Glutamatergic neuron (in vitro differentiated cells): ENCODE measurements at regions not wholly inside any gene's neighbourhood (a gene's known extent, or its start where the extent isn't known, plus 50 kb on each side); places are given as distances from the start of the nearest gene placed in this dataset.
A peak's percentile ranks its signal among the peaks of the same experiment; 100 is the strongest.

Source experiments
- DNase-seq: peaks from one replicate; pipeline ENCODE4 v3.0.0; 2022
- H3K27ac Mint-ChIP-seq: one replicate; pipeline ENCODE4 v1.8.0; 2020; ENCODE audit warnings: mild to moderate bottlenecking, mixed read lengths, inconsistent platforms; ENCODE audit not compliant: unreplicated experiment
- H3K27me3 Mint-ChIP-seq: one replicate; pipeline ENCODE4 v1.8.0; 2020; ENCODE audit warnings: mild to moderate bottlenecking, moderate library complexity, mixed read lengths, inconsistent platforms; ENCODE audit not compliant: unreplicated experiment
- H3K36me3 Mint-ChIP-seq: one replicate; pipeline ENCODE4 v1.8.0; 2020; ENCODE audit warnings: mild to moderate bottlenecking, mixed read lengths, inconsistent platforms; ENCODE audit not compliant: unreplicated experiment
- H3K4me1 Mint-ChIP-seq: one replicate; pipeline ENCODE4 v1.8.0; 2020; ENCODE audit warnings: mild to moderate bottlenecking, low read depth, mixed read lengths, inconsistent platforms; ENCODE audit not compliant: unreplicated experiment
- H3K4me3 Mint-ChIP-seq: one replicate; pipeline ENCODE4 v1.8.0; 2020; ENCODE audit warnings: mild to moderate bottlenecking, mixed read lengths, inconsistent platforms; ENCODE audit not compliant: unreplicated experiment
- H3K9me3 Mint-ChIP-seq: one replicate; pipeline ENCODE4 v1.8.0; 2020; ENCODE audit warnings: mild to moderate bottlenecking, moderate library complexity, mixed read lengths, inconsistent platforms; ENCODE audit not compliant: unreplicated experiment
- CTCF ChIP-seq: fragments of 200-600 bp; sonication (generic); IDR thresholded peaks from one replicate; pipeline ENCODE4 v1.5.0; 2021; ENCODE audit not compliant: partially characterized antibody, unreplicated experiment

GRCh38 chr7:115683093-115683492, 347.5 kb downstream of the TFEC start:
- Mint-ChIP-seq H3K4me3 (no peak overlapping the region), H3K27me3 (peaks cover 2% of the 10 kb centered on the region), H3K36me3 (no peaks in the 10 kb centered on the region), H3K4me1 (peaks cover 6% of the 10 kb centered on the region), H3K9me3 (no peaks in the 10 kb centered on the region), H3K27ac (no peak overlapping the region)
- no peak for TF ChIP-seq CTCF
- DNase-seq, result no peak

- H3K4me1 Mint-ChIP-seq, result peaks cover 6% of the 10 kb centered on the region
- no peaks in the 10 kb centered on the region for H3K36me3 Mint-ChIP-seq
- H3K9me3 Mint-ChIP-seq, result no peaks in the 10 kb centered on the region
- H3K4me3 Mint-ChIP-seq, result no peak overlapping the region
- TF ChIP-seq CTCF, result no peak
- H3K27ac Mint-ChIP-seq, result no peak overlapping the region
- peaks cover 2% of the 10 kb centered on the region for H3K27me3 Mint-ChIP-seq
- no peak for DNase-seq
These were observed 348.1 kb downstream of the TFEC start for GRCh38 chr7:115682507-115682906.

- H3K27ac Mint-ChIP-seq, result no peak overlapping the region
- DNase-seq, result no peak
- H3K9me3 Mint-ChIP-seq, result no peaks in the 10 kb centered on the region
- peaks cover 2% of the 10 kb centered on the region for H3K27me3 Mint-ChIP-seq
- no peak overlapping the region for H3K4me3 Mint-ChIP-seq
- no peaks in the 10 kb centered on the region for H3K36me3 Mint-ChIP-seq
- TF ChIP-seq CTCF, result no peak
- peaks cover 6% of the 10 kb centered on the region for H3K4me1 Mint-ChIP-seq
These were observed 349.6 kb downstream of the TFEC start for GRCh38 chr7:115680921-115681320.

- Mint-ChIP-seq H3K27ac (no peak overlapping the region), H3K4me1 (peaks cover 6% of the 10 kb centered on the region), H3K36me3 (no peaks in the 10 kb centered on the region), H3K4me3 (no peak overlapping the region), H3K9me3 (no peaks in the 10 kb centered on the region), H3K27me3 (peaks cover 2% of the 10 kb centered on the region)
- TF ChIP-seq CTCF, result peak; percentile 35
- DNase-seq, result no peak
These were observed 350.6 kb downstream of the TFEC start for GRCh38 chr7:115679976-115680375.

GRCh38 chr7:115679423-115679822, 351.1 kb downstream of the TFEC start:
- DNase-seq, result no peak
- Mint-ChIP-seq H3K36me3 (no peaks in the 10 kb centered on the region), H3K27me3 (peaks cover 2% of the 10 kb centered on the region), H3K4me3 (no peak overlapping the region), H3K27ac (no peak overlapping the region), H3K9me3 (no peaks in the 10 kb centered on the region), H3K4me1 (peaks cover 6% of the 10 kb centered on the region)
- TF ChIP-seq CTCF, result no peak
